ENCODE measurements at regions not wholly inside any gene's neighbourhood (a gene's known extent, or its start where the extent isn't known, plus 50 kb on each side); places are given as distances from the start of the nearest gene placed in this dataset.

DNA sequence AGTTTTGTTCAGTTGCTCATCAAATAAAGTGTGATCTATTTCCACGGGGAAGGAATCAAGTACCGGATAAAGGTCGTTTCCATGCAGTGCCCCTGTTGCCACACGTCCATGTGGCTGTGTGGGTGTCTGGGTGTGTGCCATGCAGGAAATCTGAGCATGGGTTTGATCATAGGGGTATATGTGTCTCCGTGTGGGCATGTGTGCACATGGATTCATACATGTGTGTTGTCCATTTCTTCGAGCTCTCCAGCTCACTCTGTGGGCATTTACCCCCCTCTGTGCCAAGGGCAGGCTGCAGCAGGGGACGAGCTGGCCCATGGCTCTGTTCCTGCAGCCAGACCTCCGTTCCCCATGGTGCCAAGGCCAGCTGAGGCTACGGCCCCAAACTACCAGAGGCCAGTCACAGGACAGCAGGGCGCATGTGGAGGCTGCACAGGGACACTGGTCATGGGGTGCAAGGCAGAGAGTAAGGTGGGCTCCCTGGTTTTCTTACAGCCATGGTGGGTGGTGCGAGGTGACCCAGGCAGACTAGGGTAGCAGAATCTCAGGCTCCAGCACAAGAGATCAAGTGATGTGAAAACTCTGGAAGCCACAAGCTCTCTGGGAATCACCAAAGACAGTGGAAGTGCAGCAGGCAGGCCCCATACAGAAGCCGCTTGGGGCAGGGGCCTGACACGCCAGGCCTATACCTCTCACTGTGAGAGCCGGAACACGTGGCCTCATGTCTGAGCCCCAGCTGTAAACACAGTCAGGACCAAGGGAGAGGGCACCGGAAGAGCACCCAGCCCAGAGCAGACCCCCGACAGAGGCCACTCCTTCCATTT lies 66.4 kb upstream of the RAB6C start:
- peaks cover 12% of the 10 kb centered on the region for H3K9me3 Mint-ChIP-seq
- peaks cover 6% of the 10 kb centered on the region for H3K27me3 Mint-ChIP-seq (ENCODE audit: low read depth)
- H3K27ac Mint-ChIP-seq, result no peak overlapping the region
- TF ChIP-seq, protein P1, sequence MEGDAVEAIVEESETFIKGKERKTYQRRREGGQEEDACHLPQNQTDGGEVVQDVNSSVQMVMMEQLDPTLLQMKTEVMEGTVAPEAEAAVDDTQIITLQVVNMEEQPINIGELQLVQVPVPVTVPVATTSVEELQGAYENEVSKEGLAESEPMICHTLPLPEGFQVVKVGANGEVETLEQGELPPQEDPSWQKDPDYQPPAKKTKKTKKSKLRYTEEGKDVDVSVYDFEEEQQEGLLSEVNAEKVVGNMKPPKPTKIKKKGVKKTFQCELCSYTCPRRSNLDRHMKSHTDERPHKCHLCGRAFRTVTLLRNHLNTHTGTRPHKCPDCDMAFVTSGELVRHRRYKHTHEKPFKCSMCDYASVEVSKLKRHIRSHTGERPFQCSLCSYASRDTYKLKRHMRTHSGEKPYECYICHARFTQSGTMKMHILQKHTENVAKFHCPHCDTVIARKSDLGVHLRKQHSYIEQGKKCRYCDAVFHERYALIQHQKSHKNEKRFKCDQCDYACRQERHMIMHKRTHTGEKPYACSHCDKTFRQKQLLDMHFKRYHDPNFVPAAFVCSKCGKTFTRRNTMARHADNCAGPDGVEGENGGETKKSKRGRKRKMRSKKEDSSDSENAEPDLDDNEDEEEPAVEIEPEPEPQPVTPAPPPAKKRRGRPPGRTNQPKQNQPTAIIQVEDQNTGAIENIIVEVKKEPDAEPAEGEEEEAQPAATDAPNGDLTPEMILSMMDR (IDR thresholded peaks at IDR 0.05; ENCODE audit: unreplicated experiment in 3 of 3), result no peak
- no peaks in the 10 kb centered on the region for H3K36me3 Mint-ChIP-seq (ENCODE audit: low read depth)
- H3K4me3 Mint-ChIP-seq, result no peak overlapping the region
- no peaks in the 10 kb centered on the region for H3K4me1 Mint-ChIP-seq

DNA sequence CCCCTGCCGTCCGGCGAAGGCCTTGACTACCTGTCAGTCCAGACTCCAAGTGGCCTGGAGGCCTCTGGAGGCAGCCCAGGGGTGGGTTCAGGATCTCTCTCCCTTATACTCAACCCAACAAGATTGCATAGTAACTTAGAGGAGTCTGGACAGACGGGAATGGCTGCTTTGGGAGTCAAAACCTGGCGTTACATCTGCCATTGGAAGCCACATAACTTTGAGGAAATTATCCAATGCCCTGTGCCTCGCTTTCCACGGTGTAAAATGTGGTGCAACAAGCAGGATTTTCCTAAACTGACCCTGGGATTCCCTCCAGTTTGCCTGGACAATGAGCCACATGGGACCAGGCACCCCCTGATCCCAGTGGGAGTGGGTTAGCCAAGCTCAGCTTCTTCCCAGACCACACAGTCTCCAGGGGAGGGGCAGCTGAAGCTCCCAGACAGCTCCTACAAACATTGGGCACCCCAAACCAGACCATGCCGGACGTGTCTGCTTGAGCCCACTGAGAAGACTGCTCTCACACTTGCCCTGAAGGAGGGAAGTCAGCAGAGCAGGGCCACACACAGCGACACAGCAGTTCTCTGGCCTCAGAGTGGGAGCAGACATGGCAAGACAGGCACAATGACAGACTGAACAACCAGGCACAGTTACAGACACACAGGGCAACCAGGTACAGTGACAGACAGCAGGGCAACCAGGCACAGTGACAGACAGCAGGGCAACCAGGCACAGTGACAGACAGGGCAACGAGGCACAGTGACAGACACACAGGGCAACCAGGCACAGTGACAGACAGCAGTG lies 65.6 kb upstream of the RAB6C start:
- Mint-ChIP-seq H3K9me3 (peaks cover 19% of the 10 kb centered on the region), H3K27ac (no peak overlapping the region), H3K4me3 (no peak overlapping the region), H3K36me3 (ENCODE audit: low read depth) (no peaks in the 10 kb centered on the region), H3K27me3 (ENCODE audit: low read depth) (peaks cover 14% of the 10 kb centered on the region), H3K4me1 (no peaks in the 10 kb centered on the region)
- TF ChIP-seq, protein P1 (IDR thresholded peaks at IDR 0.05; ENCODE audit: unreplicated experiment in 3 of 3), result no peak

DNA sequence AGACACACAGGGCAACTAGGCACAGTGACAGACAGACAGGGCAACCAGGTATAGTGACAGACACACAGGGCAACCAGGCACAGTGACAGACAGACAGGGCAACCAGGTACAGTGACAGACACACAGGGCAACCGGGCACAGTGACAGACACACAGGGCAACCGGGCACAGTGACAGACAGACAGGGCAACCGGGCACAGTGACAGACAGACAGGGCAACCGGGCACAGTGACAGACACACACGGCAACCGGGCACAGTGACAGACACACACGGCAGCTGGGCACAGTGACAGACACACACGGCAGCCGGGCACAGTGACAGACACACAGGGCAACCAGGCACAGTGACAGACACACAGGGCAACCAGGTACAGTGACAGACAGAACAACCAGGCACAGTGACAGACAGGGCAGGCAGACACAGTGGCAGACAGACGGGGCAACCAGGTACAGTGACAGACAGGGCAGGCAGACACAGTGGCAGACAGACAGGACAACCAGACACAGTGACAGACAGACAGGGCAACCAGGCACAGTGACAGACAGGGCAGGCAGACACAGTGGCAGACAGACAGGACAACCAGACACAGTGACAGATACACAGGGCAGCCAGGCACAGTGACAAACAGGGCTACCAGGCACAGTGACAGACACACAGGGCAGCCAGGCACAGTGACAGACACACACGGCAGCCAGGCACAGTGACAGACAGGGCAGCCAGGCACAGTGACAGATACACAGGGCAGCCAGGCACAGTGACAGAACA lies 64.7 kb upstream of the RAB6C start:
- H3K27me3 Mint-ChIP-seq (ENCODE audit: low read depth), result peaks cover 17% of the 10 kb centered on the region
- H3K36me3 Mint-ChIP-seq (ENCODE audit: low read depth), result no peaks in the 10 kb centered on the region
- no peak overlapping the region for H3K27ac Mint-ChIP-seq
- H3K4me3 Mint-ChIP-seq, result no peak overlapping the region
- no peaks in the 10 kb centered on the region for H3K4me1 Mint-ChIP-seq
- peaks cover 22% of the 10 kb centered on the region for H3K9me3 Mint-ChIP-seq
- TF ChIP-seq, protein P1 (IDR thresholded peaks at IDR 0.05; ENCODE audit: unreplicated experiment in 3 of 3), result no peak

DNA sequence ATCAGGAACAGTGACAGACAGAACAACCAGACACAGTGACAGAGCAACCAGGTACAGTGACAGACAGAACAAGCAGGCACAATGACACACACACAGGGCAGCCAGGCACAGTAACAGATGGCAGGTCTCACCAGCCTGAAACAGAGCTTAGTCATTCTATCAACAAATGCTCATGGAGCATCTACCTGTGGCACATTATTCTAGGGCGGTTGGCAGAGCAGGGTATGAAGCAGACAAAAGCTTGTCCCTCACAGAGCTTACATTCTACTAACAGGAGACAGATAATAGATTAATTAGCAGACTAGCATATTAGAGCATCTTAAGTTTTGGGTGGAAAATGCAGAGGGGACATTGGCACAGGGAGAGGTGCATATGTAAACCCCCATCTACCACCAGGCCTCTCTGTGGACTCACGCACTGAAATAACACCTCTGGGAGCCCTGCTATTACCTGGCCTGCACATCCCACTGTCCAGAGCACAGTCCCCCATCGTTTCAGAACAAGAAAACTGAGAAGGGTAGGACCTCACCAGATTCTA lies 64.1 kb upstream of the RAB6C start:
- no peak overlapping the region for H3K4me3 Mint-ChIP-seq
- no peaks in the 10 kb centered on the region for H3K4me1 Mint-ChIP-seq
- peaks cover 24% of the 10 kb centered on the region for H3K27me3 Mint-ChIP-seq (ENCODE audit: low read depth)
- H3K27ac Mint-ChIP-seq, result no peak overlapping the region
- TF ChIP-seq, protein P1 (IDR thresholded peaks at IDR 0.05; ENCODE audit: unreplicated experiment in 3 of 3), result no peak
- H3K36me3 Mint-ChIP-seq (ENCODE audit: low read depth), result no peaks in the 10 kb centered on the region
- peaks cover 23% of the 10 kb centered on the region for H3K9me3 Mint-ChIP-seq

DNA sequence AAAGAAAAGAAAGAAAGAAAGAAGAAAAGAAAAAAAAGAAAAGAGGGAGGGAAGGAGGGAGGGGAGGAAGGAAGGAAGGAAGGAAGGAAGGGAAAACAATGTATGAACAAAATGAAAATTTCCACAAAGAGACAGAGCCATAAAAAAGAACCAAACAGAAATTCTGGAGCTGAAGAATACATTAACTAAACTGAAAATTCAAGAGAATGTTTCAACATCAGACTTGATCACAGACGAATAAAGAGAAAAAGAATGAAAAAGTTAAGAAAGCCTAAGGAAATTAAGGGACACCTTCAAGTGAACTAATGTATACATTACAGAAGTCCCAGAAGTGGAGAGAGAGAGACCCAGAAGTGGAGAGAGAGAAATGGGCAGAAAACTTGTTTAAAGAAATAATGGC lies 60.9 kb upstream of the RAB6C start:
- Mint-ChIP-seq H3K9me3 (peaks cover 23% of the 10 kb centered on the region), H3K27me3 (ENCODE audit: low read depth) (peaks cover 53% of the 10 kb centered on the region), H3K36me3 (ENCODE audit: low read depth) (no peaks in the 10 kb centered on the region), H3K4me3 (no peak overlapping the region), H3K27ac (no peak overlapping the region), H3K4me1 (peaks cover 1% of the 10 kb centered on the region)
- TF ChIP-seq, protein P1 (IDR thresholded peaks at IDR 0.05; ENCODE audit: unreplicated experiment in 3 of 3), result no peak

Data from nephron (organoid).